ENCODE measurements at regions not wholly inside any gene's neighbourhood (a gene's known extent, or its start where the extent isn't known, plus 50 kb on each side); places are given as distances from the start of the nearest gene placed in this dataset.
A peak's percentile ranks its signal among the peaks of the same experiment; 100 is the strongest.

DNA sequence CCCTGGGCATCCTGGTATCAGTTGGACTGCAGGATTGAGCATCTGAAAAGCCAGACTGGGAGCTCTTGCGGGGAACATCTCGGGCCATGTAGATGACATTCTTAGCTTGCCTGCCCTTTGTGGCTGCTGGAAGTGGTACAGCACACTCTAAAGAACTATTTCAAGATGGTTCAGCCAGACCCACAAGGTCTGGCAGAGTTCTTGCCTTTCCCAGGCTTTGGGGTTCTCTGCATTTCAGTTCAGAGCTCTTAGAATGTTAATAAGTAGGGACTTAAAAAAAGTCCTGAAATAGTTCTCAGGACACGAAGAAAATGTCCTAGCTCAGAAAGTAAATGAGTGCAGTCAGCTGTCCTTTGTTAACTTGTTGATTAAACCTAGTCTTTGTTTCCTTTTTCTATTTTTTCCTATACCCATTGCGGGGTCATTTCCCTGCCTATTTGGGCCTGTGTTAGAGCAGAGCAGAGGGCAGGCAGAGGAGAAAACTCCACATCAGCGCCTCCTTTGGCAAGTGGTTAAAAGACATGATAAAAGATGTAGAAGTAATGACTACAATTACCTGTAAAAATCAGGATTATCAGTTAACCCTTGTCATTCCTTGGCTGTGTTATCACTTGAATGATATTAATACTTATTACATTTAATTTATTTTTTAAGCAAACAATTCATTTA, 291.5 kb downstream of the ZSWIM6 start:
- Histone ChIP-seq H3K4me2 (ENCODE audit: low read depth, low read length) (no peak overlapping the region), H2AFZ (ENCODE audit: low read length) (no peak overlapping the region), H3K27me3 (replicated peaks; ENCODE audit: insufficient read depth, low read length) (no peaks in the 10 kb centered on the region), H3K79me2 (ENCODE audit: low read length) (no peaks in the 10 kb centered on the region), H3K36me3 (replicated peaks; ENCODE audit: insufficient read depth, low read length) (no peaks in the 10 kb centered on the region), H3K9me2 (replicated peaks; ENCODE audit: insufficient read depth, low read length) (no peaks in the 10 kb centered on the region), H3K27ac (ENCODE audit: low read length) (no peak overlapping the region), H3K4me1 (ENCODE audit: low read length) (no peaks in the 10 kb centered on the region), H3K4me3 (ENCODE audit: low read length) (no peak overlapping the region), H4K20me1 (ENCODE audit: insufficient read depth, low read length) (no peaks in the 10 kb centered on the region), H3F3A (ENCODE audit: insufficient read depth, low read length) (no peaks in the 10 kb centered on the region), H3K9ac (ENCODE audit: low read length) (no peak overlapping the region), H3K9me3 (replicated peaks; ENCODE audit: insufficient read depth, low read length) (no peaks in the 10 kb centered on the region)
- no peak for DNase-seq
- TF ChIP-seq, protein P1, sequence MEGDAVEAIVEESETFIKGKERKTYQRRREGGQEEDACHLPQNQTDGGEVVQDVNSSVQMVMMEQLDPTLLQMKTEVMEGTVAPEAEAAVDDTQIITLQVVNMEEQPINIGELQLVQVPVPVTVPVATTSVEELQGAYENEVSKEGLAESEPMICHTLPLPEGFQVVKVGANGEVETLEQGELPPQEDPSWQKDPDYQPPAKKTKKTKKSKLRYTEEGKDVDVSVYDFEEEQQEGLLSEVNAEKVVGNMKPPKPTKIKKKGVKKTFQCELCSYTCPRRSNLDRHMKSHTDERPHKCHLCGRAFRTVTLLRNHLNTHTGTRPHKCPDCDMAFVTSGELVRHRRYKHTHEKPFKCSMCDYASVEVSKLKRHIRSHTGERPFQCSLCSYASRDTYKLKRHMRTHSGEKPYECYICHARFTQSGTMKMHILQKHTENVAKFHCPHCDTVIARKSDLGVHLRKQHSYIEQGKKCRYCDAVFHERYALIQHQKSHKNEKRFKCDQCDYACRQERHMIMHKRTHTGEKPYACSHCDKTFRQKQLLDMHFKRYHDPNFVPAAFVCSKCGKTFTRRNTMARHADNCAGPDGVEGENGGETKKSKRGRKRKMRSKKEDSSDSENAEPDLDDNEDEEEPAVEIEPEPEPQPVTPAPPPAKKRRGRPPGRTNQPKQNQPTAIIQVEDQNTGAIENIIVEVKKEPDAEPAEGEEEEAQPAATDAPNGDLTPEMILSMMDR (IDR thresholded peaks at IDR 0.05; ENCODE audit: low read length): 0 out of 2 replicates have a peak, but pooled peaks have one; percentile 18
- TF ChIP-seq EZH2phosphoT487 (IDR thresholded peaks at IDR 0.05; ENCODE audit: low read length): no peak

DNA sequence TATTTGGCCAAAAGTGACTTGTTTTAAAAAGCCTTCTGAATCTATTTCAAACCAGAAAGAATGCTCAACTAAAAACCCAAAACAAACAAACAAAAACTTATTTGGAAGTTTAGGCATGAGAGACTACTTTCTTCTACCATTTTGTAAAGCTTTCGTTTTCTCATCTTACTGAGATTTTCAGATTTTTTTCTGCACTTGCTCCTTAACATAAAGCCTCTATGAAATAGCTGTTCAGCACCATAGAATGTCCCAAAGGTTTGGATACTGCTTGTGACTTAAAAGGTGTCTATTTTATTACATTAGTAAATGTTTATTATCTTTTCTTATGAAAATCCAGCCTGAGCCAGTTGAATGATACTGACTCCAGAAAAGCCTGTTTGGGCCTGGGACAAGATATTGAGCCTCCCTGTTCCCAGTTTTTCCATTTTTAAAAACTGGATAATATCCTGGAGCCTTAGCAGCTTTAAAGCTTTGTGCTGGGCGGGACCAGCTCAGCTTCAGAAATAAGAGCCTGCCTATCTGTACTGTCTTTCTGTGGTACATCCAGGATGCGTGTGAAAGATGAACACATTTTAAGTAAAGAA, 292.6 kb downstream of the ZSWIM6 start:
- Histone ChIP-seq H3F3A (ENCODE audit: insufficient read depth, low read length) (no peaks in the 10 kb centered on the region), H3K27me3 (replicated peaks; ENCODE audit: insufficient read depth, low read length) (no peaks in the 10 kb centered on the region), H3K4me2 (ENCODE audit: low read depth, low read length) (no peak overlapping the region), H4K20me1 (ENCODE audit: insufficient read depth, low read length) (no peaks in the 10 kb centered on the region), H3K36me3 (replicated peaks; ENCODE audit: insufficient read depth, low read length) (no peaks in the 10 kb centered on the region), H3K9me3 (replicated peaks; ENCODE audit: insufficient read depth, low read length) (no peaks in the 10 kb centered on the region), H3K79me2 (ENCODE audit: low read length) (no peaks in the 10 kb centered on the region), H3K9ac (ENCODE audit: low read length) (no peak overlapping the region), H3K27ac (ENCODE audit: low read length) (no peak overlapping the region), H3K4me1 (ENCODE audit: low read length) (no peaks in the 10 kb centered on the region), H2AFZ (ENCODE audit: low read length) (no peak overlapping the region), H3K4me3 (ENCODE audit: low read length) (no peak overlapping the region), H3K9me2 (replicated peaks; ENCODE audit: insufficient read depth, low read length) (no peaks in the 10 kb centered on the region)
- DNase-seq: no peak
- TF ChIP-seq EZH2 (optimal IDR thresholded peaks at IDR 0.05; ENCODE audit: low read depth, low read length) (no peak), EZH2phosphoT487 (IDR thresholded peaks at IDR 0.05; ENCODE audit: low read length) (no peak)
- TF ChIP-seq, protein P1 (IDR thresholded peaks at IDR 0.05; ENCODE audit: low read length): no peak

DNA sequence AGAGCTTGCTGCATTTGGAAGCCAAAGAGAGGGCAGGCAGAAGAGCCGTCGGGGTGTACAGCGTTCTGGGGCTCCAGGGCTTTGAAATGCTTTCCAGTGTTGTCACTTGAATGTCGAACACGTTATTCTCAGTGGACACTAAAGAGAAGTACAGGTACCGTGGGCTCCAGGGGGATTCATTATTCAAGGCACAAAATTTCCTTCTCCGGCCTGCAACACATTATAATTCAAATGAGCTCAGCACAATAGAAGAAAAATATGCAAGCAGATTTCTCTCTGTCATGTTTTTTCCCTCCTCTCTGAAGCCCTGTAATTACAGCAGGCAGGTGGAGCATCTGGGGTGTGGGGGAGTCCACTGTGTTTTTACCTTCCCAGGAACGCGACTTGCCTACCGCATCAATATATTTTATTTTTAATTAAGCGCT, 293.1 kb downstream of the ZSWIM6 start:
- no peaks in the 10 kb centered on the region for H3K36me3 ChIP-seq (replicated peaks; ENCODE audit: insufficient read depth, low read length)
- peak overlapping the region; percentile 92; the same call in 1 of the 2 replicates for H3K4me2 ChIP-seq (ENCODE audit: low read depth, low read length)
- no peak for DNase-seq
- H3K4me1 ChIP-seq (ENCODE audit: low read length): no peaks in the 10 kb centered on the region
- H3K9me3 ChIP-seq (replicated peaks; ENCODE audit: insufficient read depth, low read length): no peaks in the 10 kb centered on the region
- no peak for TF ChIP-seq EZH2 (optimal IDR thresholded peaks at IDR 0.05; ENCODE audit: low read depth, low read length)
- TF ChIP-seq EZH2phosphoT487 (IDR thresholded peaks at IDR 0.05; ENCODE audit: low read length): no peak
- TF ChIP-seq, protein P1 (IDR thresholded peaks at IDR 0.05; ENCODE audit: low read length): no peak
- no peaks in the 10 kb centered on the region for H3K27me3 ChIP-seq (replicated peaks; ENCODE audit: insufficient read depth, low read length)
- no peak overlapping the region for H3K27ac ChIP-seq (ENCODE audit: low read length)
- H2AFZ ChIP-seq (ENCODE audit: low read length): peak overlapping the region; percentile 88
- H3K79me2 ChIP-seq (ENCODE audit: low read length): no peaks in the 10 kb centered on the region
- peak overlapping the region; percentile 57 for H3K4me3 ChIP-seq (ENCODE audit: low read length)
- H3K9me2 ChIP-seq (replicated peaks; ENCODE audit: insufficient read depth, low read length): no peaks in the 10 kb centered on the region
- no peaks in the 10 kb centered on the region for H3F3A ChIP-seq (ENCODE audit: insufficient read depth, low read length)
- H4K20me1 ChIP-seq (ENCODE audit: insufficient read depth, low read length): no peaks in the 10 kb centered on the region
- H3K9ac ChIP-seq (ENCODE audit: low read length): no peak overlapping the region; the same call in 1 of the 2 replicates
